Eye (tissue), 1 donor: ENCODE measurements at regions not wholly inside any gene's neighbourhood (a gene's known extent, or its start where the extent isn't known, plus 50 kb on each side); places are given as distances from the start of the nearest gene placed in this dataset.

ENCODE experiments used
- DNase-seq: peaks from one replicate; pipeline ENCODE4 v3.0.0-alpha.2; 2015

DNA sequence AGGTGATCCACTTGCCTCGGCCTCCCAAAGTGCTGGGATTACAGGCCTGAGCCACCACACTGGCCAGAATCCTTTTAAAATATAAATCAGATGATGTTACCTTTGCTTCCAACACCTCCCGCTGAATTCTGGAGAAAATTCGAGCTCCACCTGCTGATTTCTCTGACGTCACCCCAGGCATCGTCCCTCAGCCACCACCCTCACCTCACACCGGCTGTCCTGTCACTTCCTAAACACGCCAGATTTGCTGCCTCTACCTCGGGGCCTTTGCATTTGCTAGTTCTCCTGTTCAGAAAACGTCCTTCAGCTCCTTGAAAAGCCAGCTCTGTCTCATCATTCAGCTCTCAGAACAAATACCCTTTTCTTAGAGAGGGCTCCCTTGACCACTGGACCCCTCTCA, 57.9 kb downstream of the FBXO2 start:
- no peak for DNase-seq

DNA sequence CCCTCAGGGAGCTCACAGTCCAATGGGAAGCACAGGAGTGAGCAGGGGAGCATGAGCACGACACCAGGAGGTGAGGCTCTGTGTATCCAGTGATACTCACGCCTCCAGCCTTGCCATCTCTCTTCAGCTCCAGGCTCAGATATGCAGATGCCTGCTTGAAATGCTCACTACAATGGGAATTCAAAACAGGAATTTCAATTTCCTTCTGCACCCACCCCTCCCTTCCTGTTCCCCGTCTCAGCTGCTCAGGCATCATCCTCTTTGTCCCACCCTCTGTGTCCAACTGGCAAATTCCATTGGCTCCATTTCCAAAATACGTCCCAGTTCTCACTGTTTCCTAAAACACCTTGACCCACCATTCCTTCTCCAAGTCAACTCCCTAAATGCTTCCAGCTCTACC, 58.9 kb downstream of the FBXO2 start:
- DNase-seq = no peak

DNA sequence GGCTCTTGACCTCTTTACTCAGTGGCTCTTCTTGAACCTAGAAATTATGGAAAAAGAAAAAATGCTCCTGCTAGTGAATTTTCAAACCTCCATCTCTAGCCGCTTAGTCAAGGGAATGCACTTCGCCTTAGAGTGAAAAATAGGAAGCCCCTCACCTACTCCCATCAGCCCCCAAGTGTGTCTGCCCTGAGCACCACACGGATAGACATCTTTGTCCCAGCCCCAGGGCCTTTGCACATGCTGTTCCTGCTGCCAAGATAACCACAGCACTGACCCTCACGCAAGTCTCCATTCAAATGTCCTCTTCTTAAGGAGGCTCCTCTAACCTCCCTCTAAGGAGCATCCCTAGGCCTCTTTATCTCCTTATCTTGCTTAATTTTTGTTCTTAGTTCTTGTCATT, 59.6 kb downstream of the FBXO2 start:
- DNase-seq = no peak

DNA sequence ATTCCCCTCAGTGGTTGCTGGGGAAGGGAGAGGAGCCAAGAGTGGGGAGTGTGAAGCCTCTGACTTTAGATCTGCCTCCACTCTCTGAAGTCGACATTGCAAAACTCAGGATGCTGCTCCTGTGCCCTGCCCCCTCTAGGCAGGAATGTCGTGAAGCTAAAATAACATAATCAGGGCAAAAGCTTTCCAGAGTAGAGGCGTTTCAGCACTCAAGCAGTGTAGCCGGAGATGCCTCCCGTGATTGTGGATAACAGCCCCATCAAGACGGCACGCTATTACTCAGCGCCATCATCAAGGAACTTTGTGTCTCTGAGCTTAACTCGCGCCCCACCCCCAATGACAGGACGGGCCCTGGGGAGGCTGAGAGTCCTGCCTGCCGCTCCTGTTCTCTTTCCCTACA, 60.0 kb downstream of the FBXO2 start:
- DNase-seq = peak; percentile 52

DNA sequence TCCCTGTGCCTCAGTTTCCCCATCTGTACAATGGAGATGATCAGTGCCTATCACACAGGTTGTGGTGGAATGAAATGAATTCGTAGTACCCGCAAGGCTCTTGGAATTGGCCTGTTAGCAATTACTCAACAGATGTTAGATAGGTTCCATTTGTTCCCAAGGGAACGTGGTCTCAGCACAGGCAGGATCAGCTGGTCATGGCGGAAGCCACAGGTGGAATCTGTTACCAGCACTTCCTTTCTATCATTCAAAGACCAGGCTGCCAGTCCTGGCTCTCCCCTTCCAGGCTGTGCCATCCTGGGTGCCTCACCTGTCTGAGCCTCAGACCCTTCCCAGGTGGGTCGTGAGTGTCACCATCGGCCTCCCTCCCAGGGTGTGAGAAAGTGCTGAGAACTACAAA, 61.5 kb downstream of the FBXO2 start:
- DNase-seq = peak; percentile 30

DNA sequence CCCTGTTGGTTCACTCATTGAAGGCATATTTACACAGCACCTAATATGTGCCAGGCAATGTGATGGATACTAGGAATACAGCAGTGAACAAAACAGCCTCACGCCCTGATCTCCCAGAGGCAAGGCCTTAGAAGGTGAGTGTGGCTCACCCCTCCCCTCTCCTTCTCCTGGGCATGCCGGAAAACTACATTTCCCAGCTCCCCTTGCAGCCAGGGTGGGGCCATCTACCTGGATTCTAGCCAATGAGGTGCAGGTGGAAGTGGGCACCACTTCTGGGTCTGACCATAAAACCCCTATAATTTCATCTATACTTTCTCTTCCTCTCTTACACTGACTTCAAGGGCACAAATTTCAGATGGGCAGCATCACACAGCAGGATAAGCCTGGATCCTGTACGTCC, 63.8 kb downstream of the FBXO2 start:
- DNase-seq = no peak
